ENCODE measurements at regions not wholly inside any gene's neighbourhood (a gene's known extent, or its start where the extent isn't known, plus 50 kb on each side); places are given as distances from the start of the nearest gene placed in this dataset.

GRCh38 chr4:28105271-28105859, 1244.7 kb downstream of the STIM2 start:
- TF ChIP-seq REST (IDR thresholded peaks at IDR 0.05; ENCODE audit: unreplicated experiment) (no peak), ZNF331 (CRISPR knock-in tag; IDR thresholded peaks at IDR 0.05; ENCODE audit: low read depth) (no peak), ETS1 (IDR thresholded peaks at IDR 0.05) (no peak), ZNF462 (CRISPR knock-in tag; IDR thresholded peaks at IDR 0.05) (no peak), NANOG (IDR thresholded peaks at IDR 0.05; ENCODE audit: borderline replicate concordance) (no peak), ZNF114 (CRISPR knock-in tag; IDR thresholded peaks at IDR 0.05) (no peak), CREB1 (CRISPR knock-in tag; IDR thresholded peaks at IDR 0.05; ENCODE audit: low read depth) (no peak), POLR2AphosphoS5 (IDR thresholded peaks at IDR 0.05; ENCODE audit: low read depth) (no peak), EZH2phosphoT487 (IDR thresholded peaks at IDR 0.05; ENCODE audit: unreplicated experiment) (no peak), STAT1 (IDR thresholded peaks at IDR 0.05; ENCODE audit: unreplicated experiment) (no peak), CTCF (conservative IDR thresholded peaks at IDR 0.05; ENCODE audit: low read depth in 2 of 2) (no peak)
- H3K4me1 Mint-ChIP-seq, result no peaks in the 10 kb centered on the region
- H3F3A ChIP-seq (replicated peaks; ENCODE audit: low read depth), result no peaks in the 10 kb centered on the region
- no peak overlapping the region for H3K4me2 ChIP-seq
- H3K4me1 ChIP-seq (ENCODE audit: insufficient read depth), result no peaks in the 10 kb centered on the region
- H3K9me3 Mint-ChIP-seq, result no peaks in the 10 kb centered on the region
- no peaks in the 10 kb centered on the region for H3K27me3 Mint-ChIP-seq (ENCODE audit: insufficient read depth, low read depth, poor library complexity)
- H3K79me2 ChIP-seq (replicated peaks; ENCODE audit: insufficient read depth), result no peaks in the 10 kb centered on the region
- H3K4me3 Mint-ChIP-seq, result no peak overlapping the region
- H3K27me3 ChIP-seq (ENCODE audit: insufficient read depth), result no peaks in the 10 kb centered on the region
- no peak overlapping the region for H2AFZ ChIP-seq
- DNase-seq (ENCODE audit: low spot score) (no peak), ATAC-seq (no peak)
- no peak overlapping the region for H3K27ac ChIP-seq (ENCODE audit: low read depth)
- H3K27ac Mint-ChIP-seq, result no peak overlapping the region
- H3K36me3 ChIP-seq (ENCODE audit: insufficient read depth), result no peaks in the 10 kb centered on the region
- H4K20me1 ChIP-seq (replicated peaks; ENCODE audit: insufficient read depth), result no peaks in the 10 kb centered on the region
- no peak overlapping the region for H3K4me3 ChIP-seq
- H3K9me2 ChIP-seq (ENCODE audit: insufficient read depth), result no peaks in the 10 kb centered on the region
- no peaks in the 10 kb centered on the region for H3K36me3 Mint-ChIP-seq (ENCODE audit: low read depth)
